HepG2 (cell line): ENCODE measurements at regions not wholly inside any gene's neighbourhood (a gene's known extent, or its start where the extent isn't known, plus 50 kb on each side); places are given as distances from the start of the nearest gene placed in this dataset.

Experiments used
- ATAC-seq: fragments of 200-7000 bp; cut with Tn5 transposase; 3 replicates; pipeline ENCODE4 v1.9.1; 2020; ENCODE audit warnings: mild to moderate bottlenecking, moderate library complexity
- BruUV-seq: library from RNA; stranded (reverse); fragments of 400-500 nt; replicated peaks from 2 replicates; lab custom pipeline; 2021; lab: Mats Ljungman, UMichigan
- CTCF ChIA-PET: fragments of 300-600 bp; formaldehyde crosslinking; extraction: SDS; loops from one replicate; lab custom pipeline; 2021; ENCODE audit warnings: low total read pairs, inconsistent platforms, low intra/inter-chr PET ratio; lab: Yijun Ruan, JAX
- POLR2A ChIA-PET: fragments of 350-600 bp; sonication (Branson Sonifier 250); formaldehyde crosslinking; loops from one replicate; lab custom pipeline; 2020; ENCODE audit warnings: antibody characterized with exemption, inconsistent platforms; lab: Yijun Ruan, JAX
- DNase-seq: peaks from one replicate; pipeline ENCODE4 v3.0.0-alpha.2; 2015; ENCODE audit warnings: low spot score
- FAIRE-seq: peaks from 3 replicates; lab custom pipeline; 2011; peaks lifted over from hg19 to GRCh38; lab: Jason Lieb, UNC
- H2AFZ ChIP-seq: one replicate; pipeline ENCODE4 v1.6.1; 2011; ENCODE audit warnings: low read length, inconsistent platforms
- H3K27ac ChIP-seq: fragments of 300-600 bp; 3 replicates; pipeline ENCODE4 v1.8.0; 2011; ENCODE audit warnings: mixed run types, mild to moderate bottlenecking, mixed read lengths, low read length, inconsistent platforms; ENCODE audit not compliant: insufficient read depth; ENCODE audit errors: extremely low read length
- H3K27me3 ChIP-seq, 2 experiments: fragments of 200-600 bp in 1 of 2; 2 replicates in 1 of 2; 3 replicates in 1 of 2; pipeline versions ENCODE4 v1.6.0 to v1.8.0; 2011; ENCODE audit warnings: low read length in 2 of 2, mild to moderate bottlenecking in 2 of 2, moderate library complexity in 2 of 2, inconsistent platforms in 1 of 2; ENCODE audit not compliant: insufficient read depth in 2 of 2, control insufficient read depth in 1 of 2
- H3K36me3 ChIP-seq, 2 experiments: fragments of 200-600 bp in 1 of 2; replicated peaks in 1 of 2; 2 replicates in 1 of 2; 3 replicates in 1 of 2; pipeline versions ENCODE4 v1.5.1 to v1.8.0; 2011; ENCODE audit warnings: low read length in 2 of 2, inconsistent platforms in 1 of 2; ENCODE audit not compliant: insufficient read depth in 2 of 2, control insufficient read depth in 1 of 2
- H3K4me1 ChIP-seq: 2 replicates; pipeline ENCODE4 v1.5.1; 2012; ENCODE audit warnings: low read length, inconsistent platforms; ENCODE audit not compliant: insufficient read depth
- H3K4me2 ChIP-seq: 2 replicates; pipeline ENCODE4 v1.6.0; 2011; ENCODE audit warnings: low read depth, low read length, inconsistent platforms
- H3K4me3 ChIP-seq, 3 experiments: fragments of 200-600 bp in 1 of 3; sonication (generic), shearing (Covaris generic) in 1 of 3; replicated peaks in 1 of 3; 2 replicates each; pipeline ENCODE4 v1.5.1; 2011 to 2016; ENCODE audit warnings: low read length in 3 of 3, inconsistent platforms in 2 of 3, low read depth in 2 of 3, mild to moderate bottlenecking in 2 of 3, control low read depth in 1 of 3, mixed read lengths in 1 of 3; ENCODE audit not compliant: insufficient read depth in 1 of 3
- H3K79me2 ChIP-seq: one replicate; pipeline ENCODE4 v1.6.1; 2011; ENCODE audit warnings: low read length, inconsistent platforms; ENCODE audit not compliant: insufficient read depth
- H3K9ac ChIP-seq: 2 replicates; pipeline ENCODE4 v1.6.0; 2011; ENCODE audit warnings: mild to moderate bottlenecking, low read depth, low read length, inconsistent platforms; ENCODE audit not compliant: insufficient read depth
- H3K9me3 ChIP-seq: 2 replicates; pipeline ENCODE4 v1.5.1; 2012; ENCODE audit warnings: mild to moderate bottlenecking, low read length
- H4K20me1 ChIP-seq: 2 replicates; pipeline ENCODE4 v1.6.0; 2011; ENCODE audit warnings: inconsistent platforms, mild to moderate bottlenecking, low read length, moderate library complexity; ENCODE audit not compliant: insufficient read depth
- CBX2 ChIP-seq, 2 experiments: fragments of 200-600 bp in 1 of 2; sonication (generic); formaldehyde crosslinking in 1 of 2; IDR thresholded peaks; 2 replicates each; pipeline versions ENCODE4 v1.7.0 to v1.8.1; 2018 to 2022; ENCODE audit warnings: low read depth in 2 of 2, low read length in 1 of 2, mild to moderate bottlenecking in 1 of 2, missing genetic modification reagents in 1 of 2
- DR1 ChIP-seq: sonication (generic); formaldehyde crosslinking; IDR thresholded peaks from 2 replicates; pipeline ENCODE4 v1.8.0; 2021; ENCODE audit warnings: mild to moderate bottlenecking, missing genetic modification reagents, inconsistent platforms
- ELF3 ChIP-seq: IDR thresholded peaks from 2 replicates; pipeline ENCODE4 v1.6.1; 2016; ENCODE audit warnings: missing genetic modification reagents, missing compliant biosample characterization
- HDAC2 ChIP-seq: sonication (generic); formaldehyde crosslinking; IDR thresholded peaks from 2 replicates; pipeline ENCODE4 v1.4.0; 2020; ENCODE audit warnings: missing genetic modification reagents
- NFIB ChIP-seq: sonication (generic); formaldehyde crosslinking; IDR thresholded peaks from 2 replicates; pipeline ENCODE4 v1.9.0; 2021; ENCODE audit warnings: missing genetic modification reagents, mild to moderate bottlenecking, borderline replicate concordance
- PITX1 ChIP-seq: sonication (generic); formaldehyde crosslinking; IDR thresholded peaks from 2 replicates; pipeline ENCODE4 v1.5.1; 2020; ENCODE audit warnings: mild to moderate bottlenecking, missing genetic modification reagents
- SETDB1 ChIP-seq: sonication (generic); formaldehyde crosslinking; IDR thresholded peaks from 2 replicates; pipeline ENCODE4 v1.5.1; 2020; ENCODE audit warnings: missing genetic modification reagents, mild to moderate bottlenecking, borderline replicate concordance
- TBX2 ChIP-seq: sonication (generic); formaldehyde crosslinking; IDR thresholded peaks from 2 replicates; pipeline ENCODE4 v1.5.0; 2020; ENCODE audit warnings: missing genetic modification reagents, mild to moderate bottlenecking, borderline replicate concordance
- THAP11 ChIP-seq: IDR thresholded peaks from 2 replicates; pipeline ENCODE4 v1.6.1; 2016; ENCODE audit warnings: missing biosample characterization, missing genetic modification reagents
- UBTF ChIP-seq: sonication (generic); formaldehyde crosslinking; IDR thresholded peaks from 2 replicates; pipeline ENCODE4 v1.4.0; 2020; ENCODE audit warnings: mild to moderate bottlenecking, missing genetic modification reagents
- ZBTB25 ChIP-seq: IDR thresholded peaks from 2 replicates; pipeline ENCODE4 v1.6.1; 2018; ENCODE audit warnings: missing genetic modification reagents
- ZFP36 ChIP-seq: fragments of 150-350 bp; IDR thresholded peaks from 2 replicates; pipeline ENCODE4 v1.6.1; 2018; ENCODE audit warnings: borderline replicate concordance, low read length, low read depth; ENCODE audit not compliant: partially characterized antibody
- ZNF17 ChIP-seq: sonication (generic); formaldehyde crosslinking; IDR thresholded peaks from 2 replicates; pipeline ENCODE4 v1.5.0; 2020; ENCODE audit warnings: mild to moderate bottlenecking, missing genetic modification reagents
- ZNF207 ChIP-seq: fragments of 450-650 bp; IDR thresholded peaks from 2 replicates; pipeline ENCODE4 v1.6.1; 2016; ENCODE audit warnings: antibody characterized with exemption, borderline replicate concordance
- ZNF333 ChIP-seq: sonication (generic); formaldehyde crosslinking; IDR thresholded peaks from 2 replicates; pipeline ENCODE4 v1.4.0; 2020; ENCODE audit warnings: mild to moderate bottlenecking, missing genetic modification reagents, borderline replicate concordance
- ZNF335 ChIP-seq: sonication (generic); formaldehyde crosslinking; IDR thresholded peaks from 2 replicates; pipeline ENCODE4 v1.4.0; 2020; ENCODE audit warnings: missing genetic modification reagents
- ZNF496 ChIP-seq: sonication (generic); formaldehyde crosslinking; IDR thresholded peaks from 2 replicates; pipeline ENCODE4 v1.8.1; 2023; ENCODE audit warnings: mild to moderate bottlenecking, moderate library complexity, missing genetic modification reagents; ENCODE audit not compliant: insufficient replicate concordance
- ZNF510 ChIP-seq: sonication (generic); formaldehyde crosslinking; IDR thresholded peaks from 2 replicates; pipeline ENCODE4 v1.4.0; 2020; ENCODE audit warnings: low read depth, mild to moderate bottlenecking, missing genetic modification reagents
- ZSCAN20 ChIP-seq: sonication (generic); formaldehyde crosslinking; IDR thresholded peaks from 2 replicates; pipeline ENCODE4 v1.4.0; 2020; ENCODE audit warnings: missing genetic modification reagents, mild to moderate bottlenecking, borderline replicate concordance
- WGBS: methylation state at CpG from one replicate; pipeline ENCODE4 v1.1.6; 2017; ENCODE audit warnings: low lambda C conversion rate; 5-methylcytosine and 5-hydroxymethylcytosine counted together
- in situ Hi-C: cut with HindIII; loops from 2 replicates; pipeline ENCODE4 v1.10.0; 2017; ENCODE audit warnings: low pct_unique_long_range_greater_than_20kb; ENCODE audit not compliant: extremely low pct_ligation_motif_present
- intact Hi-C: fragments of 100-400 bp; cut with micrococcal nuclease; formaldehyde crosslinking; loops from one replicate; pipeline ENCODE4 v1.10.0; 2022; ENCODE audit not compliant: unreplicated experiment

GRCh38 chr3:30232142-30232541 is 374.3 kb upstream of the TGFBR2 start:
- DNase-seq (no peak), ATAC-seq (no peak), FAIRE-seq (no peak)
- intact Hi-C loops (no loop called here), in situ Hi-C loops (no loop called here)
- Histone ChIP-seq H3K4me3 (no peak overlapping the region), H3K9me3 (no peaks in the 10 kb centered on the region), H3K27ac (no peak overlapping the region), H3K4me2 (no peak overlapping the region), H3K36me3 (no peaks in the 10 kb centered on the region), H3K9ac (no peak overlapping the region), H2AFZ (no peak overlapping the region), H3K27me3 (no peaks in the 10 kb centered on the region), H3K79me2 (no peaks in the 10 kb centered on the region), H3K4me1 (peaks cover 47% of the 10 kb centered on the region), H4K20me1 (no peaks in the 10 kb centered on the region)
- whole genome bisulfite sequencing = 93% methylated on average over 5 of the region's 5 CpGs
- BruUV-seq = no TSS peak
- ChIA-PET CTCF (no interaction called here), POLR2A (interaction anchor here (3.2 kb wide), 1 partner anchor 27 kb away, joined by 12 read pairs; no protein-coding TSS in a partner anchor)
- TF ChIP-seq SETDB1 (CRISPR knock-in tag) (no peak), PITX1 (CRISPR knock-in tag) (no peak), ZNF333 (CRISPR knock-in tag) (no peak), ZNF207 (no peak), ZFP36 (no peak), TBX2 (CRISPR knock-in tag) (no peak), ZSCAN20 (CRISPR knock-in tag) (no peak), ZNF510 (CRISPR knock-in tag) (no peak), ZNF17 (CRISPR knock-in tag) (no peak), DR1 (no peak), ZNF335 (CRISPR knock-in tag) (no peak), ZNF496 (CRISPR knock-in tag) (no peak), NFIB (CRISPR knock-in tag) (no peak), UBTF (no peak), CBX2 (IDR thresholded peaks at IDR 0.05; ENCODE audit: low read depth, low read length) (no peak), CBX2 (CRISPR knock-in tag; IDR thresholded peaks at IDR 0.05; ENCODE audit: low read depth) (no peak), HDAC2 (CRISPR knock-in tag) (no peak), ELF3 (CRISPR knock-in tag) (no peak), ZBTB25 (CRISPR knock-in tag) (no peak), THAP11 (CRISPR knock-in tag) (no peak)
